Inflammatory macrophage (primary cell): ENCODE measurements at regions not wholly inside any gene's neighbourhood (a gene's known extent, or its start where the extent isn't known, plus 50 kb on each side); places are given as distances from the start of the nearest gene placed in this dataset.
"Not testable (repeated sequence)": the region's sequence is repeated elsewhere in the genome, so short reads cannot be mapped to it uniquely, and the experiment has no call there.

Experiments
- DNase-seq, 2 donors: peaks; one replicate each; pipeline ENCODE4 v3.0.0-alpha.2; 2020 to 2022

DNA sequence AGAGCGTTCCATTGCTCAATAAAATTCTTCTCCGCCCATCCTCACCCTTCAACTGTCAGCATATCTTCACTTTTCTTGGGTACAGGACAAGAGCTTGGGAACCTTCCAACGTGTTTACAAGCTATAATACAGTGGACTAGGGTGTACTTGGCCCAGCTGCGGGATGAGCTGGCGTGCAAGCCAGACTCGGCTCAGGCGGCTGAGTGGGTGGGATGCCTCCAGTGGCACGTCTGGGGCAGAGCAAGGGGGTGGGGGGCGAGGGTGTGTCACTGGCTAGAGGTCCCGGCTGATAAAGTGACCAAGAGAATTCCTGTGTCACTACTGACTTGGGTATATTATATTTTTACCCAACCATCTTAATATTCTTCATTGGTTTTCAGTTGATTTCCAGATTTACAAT lies 179.7 kb downstream of the EVA1A start:
- no peak for DNase-seq

DNA sequence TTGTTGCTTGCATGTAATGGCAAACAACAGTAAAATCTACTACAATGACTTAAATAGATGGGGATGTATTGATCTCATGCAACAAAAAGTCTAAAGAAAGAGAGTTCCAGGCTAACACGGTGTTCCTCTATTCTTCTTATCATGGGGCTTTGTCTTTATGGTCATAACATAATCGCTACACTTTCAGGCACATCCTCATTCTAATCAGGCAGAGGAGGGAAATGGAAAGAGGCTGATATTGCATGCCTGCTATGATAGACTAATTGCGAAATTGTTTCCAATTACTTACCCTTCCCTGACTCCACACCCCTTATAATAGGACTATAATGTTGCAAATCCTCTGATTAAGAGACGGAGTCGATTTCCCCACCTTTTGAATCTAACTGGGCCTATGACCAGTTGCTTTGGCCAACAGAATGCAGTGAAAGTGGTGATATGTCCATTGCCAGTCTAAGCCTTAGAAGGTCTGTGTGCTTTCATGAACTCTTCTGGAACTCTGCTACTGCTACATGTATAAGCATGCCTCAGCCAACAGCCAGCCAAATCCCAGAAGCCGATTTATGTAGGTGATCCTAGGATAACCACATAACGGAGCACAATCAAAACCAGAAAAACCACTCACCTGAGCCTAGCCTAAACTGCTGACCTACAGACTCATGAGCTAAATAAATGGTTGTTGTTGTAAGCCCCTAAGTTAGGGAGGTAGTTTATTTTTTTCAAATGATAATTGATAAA lies 180.3 kb upstream of the TACR1 start:
- DNase-seq = no peak

DNA sequence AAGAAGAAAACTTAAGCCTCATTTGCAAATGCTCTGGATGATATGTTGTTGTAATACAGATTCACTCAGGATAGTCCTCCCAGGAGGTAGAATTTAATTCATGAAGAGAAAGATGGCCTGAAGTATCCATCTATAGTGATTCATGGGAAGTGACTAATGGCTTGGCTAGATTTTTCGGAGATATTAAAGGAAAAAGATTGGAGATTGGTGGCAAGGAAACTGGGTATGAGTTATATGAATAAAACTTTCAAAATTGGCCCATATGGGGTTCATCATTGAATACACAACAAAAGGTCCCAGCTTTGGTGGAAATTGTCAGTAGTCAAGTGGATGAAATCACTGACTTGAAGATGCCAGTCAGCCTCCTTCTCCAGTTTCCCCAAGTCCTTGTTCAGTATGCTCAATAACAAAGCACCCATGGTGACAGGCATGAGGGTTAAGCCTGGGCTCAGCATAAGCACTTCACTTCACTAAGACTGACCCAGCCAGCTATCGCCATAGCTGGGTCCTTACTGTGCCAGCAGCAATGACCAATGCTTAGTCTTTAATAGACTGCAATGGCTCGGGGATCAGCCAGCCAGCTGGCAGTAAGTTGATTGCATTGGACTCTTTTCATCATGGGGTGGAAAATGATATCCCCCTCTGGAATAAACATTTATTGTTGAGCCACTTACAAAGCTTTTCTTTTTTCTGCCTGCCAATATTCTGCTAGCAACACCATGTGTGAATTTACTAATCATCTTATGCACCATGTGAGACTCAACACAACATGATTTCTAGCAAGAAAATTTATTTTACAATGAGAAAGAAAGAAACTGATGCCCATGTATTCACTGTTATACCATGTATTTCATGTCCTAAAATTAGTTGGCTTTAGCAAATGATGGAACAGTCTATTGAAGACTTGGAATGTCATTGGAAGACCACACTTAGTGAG lies 176.6 kb upstream of the TACR1 start:
- DNase-seq = no peak

DNA sequence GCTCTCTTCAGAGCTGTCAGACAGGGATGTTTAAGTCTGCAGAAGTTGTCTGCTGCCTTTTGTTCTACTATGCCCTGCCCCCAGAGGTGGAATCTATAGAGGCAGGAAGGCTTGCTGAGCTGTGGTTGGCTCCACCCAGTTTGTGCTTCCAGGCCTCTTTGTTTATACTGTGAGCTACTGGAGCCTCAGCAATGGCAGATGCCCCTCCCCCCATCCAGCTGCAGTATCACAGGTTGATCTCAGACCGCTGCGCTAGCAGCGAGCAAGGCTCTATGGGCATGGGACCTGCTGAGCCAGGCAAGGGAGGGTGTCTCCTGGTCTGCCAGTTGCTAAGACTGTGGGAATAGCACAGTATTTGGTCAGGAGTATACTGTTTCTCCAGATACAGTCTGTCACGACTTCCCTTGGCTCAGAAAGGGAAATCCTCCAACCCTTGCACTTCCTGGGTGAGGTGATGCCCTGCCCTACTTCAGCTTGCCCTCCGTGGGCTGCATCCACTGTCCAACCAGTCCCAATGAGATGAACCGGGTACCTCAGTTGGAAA lies 175.2 kb upstream of the TACR1 start:
- DNase-seq = not testable (repeated sequence)

DNA sequence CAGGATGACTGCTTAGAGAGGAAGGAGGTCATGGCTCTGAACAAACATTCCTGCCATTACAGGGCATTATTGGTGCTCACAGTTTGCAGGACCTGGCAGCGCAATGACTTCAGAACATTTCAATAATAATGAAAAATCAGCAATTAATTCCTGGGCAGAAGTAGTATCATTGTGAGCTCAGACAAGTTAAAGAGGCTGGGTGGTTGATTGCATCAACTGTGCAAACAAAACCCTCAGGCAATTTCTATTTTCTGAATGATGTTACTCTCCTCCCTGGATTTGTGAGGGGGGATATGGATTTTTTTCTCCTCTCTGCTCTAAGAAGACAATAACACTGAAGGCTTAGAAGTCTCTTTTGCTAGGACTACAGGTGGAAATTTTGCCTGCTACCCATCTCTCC lies 168.1 kb upstream of the TACR1 start:
- DNase-seq = no peak

DNA sequence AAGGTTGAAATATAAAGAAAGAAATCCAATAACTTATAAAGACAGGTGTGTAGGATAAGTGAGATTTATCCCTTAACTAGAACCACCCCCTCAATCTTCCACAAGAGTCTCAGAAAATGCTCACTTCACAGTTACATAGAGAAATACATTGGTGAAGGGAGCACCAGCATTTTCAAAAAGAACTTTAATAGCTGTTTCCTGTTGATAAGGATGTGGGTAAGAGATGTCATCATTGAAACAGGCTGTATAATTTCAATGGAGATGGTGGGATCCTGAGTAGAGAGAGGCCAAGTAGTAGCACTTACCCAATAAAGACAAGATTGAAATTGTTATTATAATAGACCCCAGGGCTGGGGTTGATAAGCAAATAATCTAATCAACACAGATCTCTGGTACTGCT lies 162.2 kb upstream of the TACR1 start:
- DNase-seq = no peak

DNA sequence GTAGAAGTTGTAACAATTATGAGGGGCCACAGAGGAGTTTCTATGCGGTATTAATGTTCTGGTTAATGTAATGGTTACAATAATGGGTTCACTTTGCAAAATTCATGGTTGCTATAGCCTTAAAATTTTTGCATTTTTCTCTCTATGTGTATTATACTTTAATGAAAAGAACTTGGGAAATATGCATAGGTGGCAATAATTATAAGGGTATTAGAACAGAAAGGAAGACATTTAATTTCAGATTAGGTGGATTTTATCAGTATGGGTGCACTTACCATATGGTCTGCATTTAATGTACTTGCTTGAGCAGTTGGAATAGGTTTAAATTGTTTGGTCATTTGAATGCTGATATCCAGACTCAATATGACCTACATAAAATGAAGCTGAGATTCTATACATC lies 161.6 kb upstream of the TACR1 start:
- no peak for DNase-seq

DNA sequence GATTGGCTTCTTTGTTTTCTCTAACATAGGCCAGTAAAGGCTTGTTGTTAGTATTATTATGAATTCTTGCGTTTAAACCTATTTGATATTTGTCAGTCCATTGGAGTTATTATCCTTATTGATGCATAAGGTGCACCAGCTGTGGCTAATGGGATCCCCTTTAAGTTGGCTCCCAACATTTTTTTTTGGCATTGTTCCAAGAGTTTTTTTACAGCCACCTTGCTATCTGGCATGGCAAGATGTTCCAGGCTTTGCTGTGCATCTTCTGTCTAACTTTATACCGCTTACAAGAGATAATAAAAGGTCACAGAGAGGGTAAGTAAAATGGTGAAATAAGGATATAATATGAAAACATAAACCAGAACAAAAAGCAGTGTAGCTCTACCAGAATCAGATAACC lies 157.5 kb upstream of the TACR1 start:
- no peak for DNase-seq

DNA sequence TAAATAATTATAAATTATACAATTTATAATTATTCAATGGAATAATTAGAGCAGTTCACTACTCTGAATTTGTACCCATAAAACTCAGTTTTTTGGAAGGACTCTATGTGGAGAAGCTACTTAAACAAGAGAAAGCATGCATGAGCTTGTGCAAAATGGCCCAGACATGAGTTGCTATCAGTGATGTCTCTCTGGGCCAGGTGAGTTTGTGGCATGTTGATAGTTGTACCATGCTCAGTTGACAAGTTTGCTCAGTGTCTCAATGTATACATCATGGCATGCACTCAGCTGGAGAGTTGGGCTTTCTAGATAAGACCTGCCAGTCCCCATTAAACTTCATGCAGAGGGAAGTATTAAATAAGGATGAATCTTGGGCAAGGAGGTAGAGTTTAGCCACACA lies 153.8 kb upstream of the TACR1 start:
- DNase-seq = no peak

DNA sequence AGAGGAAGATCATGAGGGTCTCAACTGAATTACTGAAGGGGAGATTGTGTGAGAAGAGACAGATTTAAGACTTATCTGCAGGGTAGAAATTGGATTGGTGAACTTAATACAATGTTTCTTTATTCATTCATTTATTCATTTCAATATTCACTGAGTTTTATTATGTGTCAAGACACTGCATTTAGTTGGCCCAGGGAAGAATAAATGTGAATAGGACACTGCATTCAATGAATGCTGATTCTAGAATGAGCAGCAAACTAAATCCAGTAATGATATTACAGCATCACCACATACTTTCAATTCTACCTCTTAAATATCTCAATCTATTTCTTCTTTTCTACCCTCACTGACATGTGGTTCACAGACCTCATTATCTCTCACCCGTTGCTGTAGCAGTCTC lies 149.0 kb upstream of the TACR1 start:
- DNase-seq = no peak

DNA sequence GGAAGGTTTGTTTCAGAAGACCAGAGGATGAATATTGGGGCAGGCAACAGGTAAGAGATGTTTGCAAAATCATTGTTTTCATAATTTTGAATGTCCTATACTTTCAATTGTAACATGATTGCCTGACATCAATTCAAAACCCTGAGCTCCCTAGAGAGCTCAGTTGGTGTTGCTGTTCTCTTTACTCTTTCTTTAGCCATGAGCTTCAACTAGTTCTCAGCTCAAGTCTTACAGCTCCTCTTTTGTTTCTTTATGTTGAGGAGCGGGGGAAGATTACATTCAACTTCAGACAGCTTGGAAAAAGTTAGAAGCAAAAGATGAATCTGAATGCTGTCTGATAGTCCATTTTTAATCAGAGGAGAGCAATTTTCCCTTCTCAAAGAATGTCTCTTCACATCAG lies 144.8 kb upstream of the TACR1 start:
- DNase-seq = no peak

DNA sequence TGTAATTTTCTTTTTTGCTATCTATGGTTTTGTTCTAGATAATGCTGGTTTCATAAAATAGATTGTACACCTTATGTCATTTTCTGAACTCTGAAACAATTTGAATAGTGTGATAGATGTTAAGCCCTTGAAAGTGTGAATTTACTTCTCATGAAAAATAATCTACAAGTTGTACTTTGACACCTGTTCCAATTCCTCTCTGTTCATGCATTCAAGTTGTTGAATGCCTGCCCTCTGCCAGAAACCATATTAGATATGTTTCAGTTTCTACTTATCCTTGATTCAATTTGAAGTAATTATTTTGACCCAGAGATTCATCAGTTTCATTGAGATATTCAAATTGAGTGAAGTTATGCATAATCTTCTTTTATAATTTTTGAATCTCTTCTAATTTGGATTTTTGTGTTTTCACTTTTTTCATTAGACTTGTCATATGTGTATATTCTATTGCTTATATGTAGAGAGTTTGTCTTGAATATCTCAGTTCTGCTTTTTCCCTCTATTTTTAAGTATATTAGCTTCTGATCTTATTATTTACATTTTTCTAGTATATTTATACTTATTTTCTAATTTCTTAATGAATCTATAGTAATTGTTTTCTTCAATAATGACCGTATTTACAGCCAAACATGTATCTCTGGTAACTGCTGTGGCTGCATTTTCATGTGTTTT lies 143.3 kb upstream of the TACR1 start:
- no peak for DNase-seq

DNA sequence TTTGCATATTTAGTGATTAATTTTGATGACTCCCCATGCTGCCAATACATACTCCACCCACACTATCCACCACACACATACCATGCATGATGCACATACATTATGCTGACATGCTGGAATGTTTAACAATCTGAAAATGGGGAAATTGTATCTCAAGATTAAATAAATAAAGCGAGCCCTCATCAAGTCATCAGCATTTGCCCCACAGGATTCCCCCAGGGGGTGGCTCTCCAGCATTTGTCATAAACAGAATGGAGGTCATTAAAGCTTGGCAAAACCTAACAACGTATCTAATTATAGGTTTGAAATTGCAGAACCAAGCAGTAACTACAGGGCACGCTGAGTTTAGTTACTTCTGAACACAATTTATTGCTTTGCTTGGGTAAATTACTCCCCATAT lies 141.2 kb upstream of the TACR1 start:
- no peak for DNase-seq

DNA sequence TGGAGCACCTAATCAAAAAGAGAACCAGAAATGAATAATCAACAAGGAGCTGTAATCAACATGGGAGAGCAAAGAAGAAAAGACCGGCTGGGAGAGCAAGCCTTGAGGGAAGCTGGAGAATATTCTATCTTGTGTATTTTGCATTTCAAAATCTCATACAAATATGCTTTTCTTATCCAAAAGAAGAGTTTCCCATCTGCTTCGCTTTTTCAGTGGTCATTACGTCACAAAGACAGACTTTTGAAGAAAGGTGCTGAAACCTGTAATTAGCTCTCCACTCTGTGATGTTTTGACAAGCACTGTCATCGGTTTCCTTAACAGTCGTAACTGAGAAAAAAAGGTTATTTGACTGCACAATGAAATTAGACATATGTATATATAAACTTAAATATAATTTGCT lies 139.1 kb upstream of the TACR1 start:
- no peak for DNase-seq

DNA sequence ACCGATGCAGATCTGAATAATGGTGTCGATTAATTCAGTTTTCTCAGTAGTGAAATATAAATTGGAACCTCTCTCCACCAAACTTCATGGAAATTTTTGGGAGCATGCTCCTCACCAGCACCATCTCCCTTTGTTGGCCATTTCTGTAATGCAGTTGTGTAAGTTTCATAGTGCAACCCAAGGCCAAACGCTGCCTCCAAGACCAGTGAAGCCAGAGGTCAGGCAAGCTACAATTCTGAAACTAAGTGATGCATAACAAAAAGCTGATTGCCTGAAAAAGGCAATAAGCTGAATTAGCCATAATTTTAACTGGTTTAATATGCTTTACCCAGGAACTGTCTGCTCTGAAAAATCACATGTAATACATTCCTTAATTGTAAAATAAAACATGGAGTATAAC lies 138.3 kb upstream of the TACR1 start:
- DNase-seq = no peak

DNA sequence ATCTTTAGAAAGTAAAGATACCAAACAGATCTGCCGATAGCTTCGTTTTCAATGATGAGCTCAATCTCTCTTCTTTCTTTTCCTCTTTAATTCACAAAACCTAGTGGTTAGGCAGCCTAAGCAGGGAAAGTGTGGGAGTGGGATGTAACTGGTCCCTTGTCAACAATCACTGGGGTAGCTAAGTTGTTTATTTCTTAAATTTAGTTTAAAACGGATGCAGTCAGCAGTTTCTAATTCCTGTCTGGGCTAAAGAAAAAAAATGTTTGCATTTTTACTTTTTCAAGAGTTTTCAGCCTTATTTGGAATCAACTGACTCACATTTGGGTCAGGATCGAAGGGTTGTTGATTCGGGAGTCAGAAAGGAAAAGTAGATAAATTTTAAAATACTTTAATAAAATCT lies 137.7 kb upstream of the TACR1 start:
- no peak for DNase-seq

DNA sequence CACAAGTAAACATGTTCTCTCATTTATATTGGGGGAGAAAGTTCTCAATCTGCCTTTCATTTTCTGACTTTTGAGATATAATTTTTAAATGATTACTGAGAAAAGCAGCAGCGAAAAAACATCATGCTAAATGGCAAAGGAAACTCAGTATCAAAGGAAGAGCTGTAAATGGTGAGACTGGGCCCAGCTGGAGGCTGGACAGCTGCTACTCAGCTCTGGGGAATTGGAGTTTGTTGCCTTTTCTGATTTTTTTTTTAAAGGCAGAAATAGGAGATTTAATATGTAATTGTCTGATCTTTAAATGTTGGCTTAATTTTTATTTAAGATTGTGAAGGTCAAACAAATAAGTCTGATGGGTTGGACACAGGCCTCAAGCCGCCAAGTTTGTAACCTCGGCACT lies 137.1 kb upstream of the TACR1 start:
- DNase-seq = no peak

DNA sequence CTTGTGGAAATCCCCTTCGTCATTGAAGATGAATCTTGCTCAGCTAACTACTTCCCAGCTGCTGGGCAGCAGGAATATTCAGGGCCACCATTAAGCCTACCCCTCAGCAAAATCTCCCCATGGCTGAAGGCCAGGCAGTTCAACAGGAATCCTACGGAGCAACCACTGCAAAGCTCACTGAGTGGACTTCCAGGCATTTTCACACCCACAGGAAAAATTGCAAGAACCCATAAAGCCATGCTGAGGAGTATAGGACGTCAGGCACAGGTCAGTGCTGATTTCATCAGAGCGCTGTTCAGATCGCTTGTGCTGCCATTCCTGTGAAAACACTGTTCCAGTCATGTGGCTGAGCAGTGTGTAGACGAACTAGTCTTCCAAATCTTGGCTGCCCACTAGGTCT lies 134.8 kb upstream of the TACR1 start:
- no peak for DNase-seq

DNA sequence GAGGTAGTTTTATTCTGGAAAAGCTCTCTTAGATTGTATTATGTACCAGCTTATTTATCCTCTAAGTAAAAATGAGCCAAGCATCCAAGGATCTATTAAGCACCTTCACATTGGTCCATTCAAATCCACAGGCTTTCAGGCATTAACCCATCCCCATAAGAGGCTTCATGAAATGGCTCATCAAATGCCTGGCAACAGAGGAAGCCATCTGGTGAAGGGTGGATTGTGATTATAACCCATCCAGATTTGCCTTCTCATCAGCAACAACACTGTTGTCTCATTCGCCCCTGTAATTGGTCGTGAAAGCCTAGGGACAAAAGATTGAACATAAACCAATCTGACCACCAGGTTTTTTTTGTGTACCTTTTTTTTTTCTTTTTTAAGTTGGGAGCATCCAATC lies 134.3 kb upstream of the TACR1 start:
- no peak for DNase-seq

DNA sequence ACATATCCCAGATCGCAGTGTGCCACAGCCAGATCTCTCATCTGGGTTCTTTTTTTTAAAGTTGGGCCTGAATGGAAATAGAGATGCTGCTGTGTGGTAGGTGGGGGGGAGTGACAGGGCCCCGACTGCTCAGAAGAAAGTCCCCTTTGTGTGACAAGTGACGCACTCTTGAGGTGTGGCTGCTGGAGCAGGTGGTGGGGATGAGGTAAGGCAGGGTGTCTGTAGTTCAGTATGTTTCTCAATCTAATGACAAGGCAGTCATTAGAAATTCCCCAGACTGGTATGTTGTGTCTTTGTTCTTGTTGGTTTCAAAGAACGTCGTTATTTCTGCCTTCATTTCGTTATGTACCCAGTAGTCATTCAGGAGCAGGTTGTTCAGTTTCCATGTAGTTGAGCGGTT lies 128.8 kb upstream of the TACR1 start:
- DNase-seq = no peak

DNA sequence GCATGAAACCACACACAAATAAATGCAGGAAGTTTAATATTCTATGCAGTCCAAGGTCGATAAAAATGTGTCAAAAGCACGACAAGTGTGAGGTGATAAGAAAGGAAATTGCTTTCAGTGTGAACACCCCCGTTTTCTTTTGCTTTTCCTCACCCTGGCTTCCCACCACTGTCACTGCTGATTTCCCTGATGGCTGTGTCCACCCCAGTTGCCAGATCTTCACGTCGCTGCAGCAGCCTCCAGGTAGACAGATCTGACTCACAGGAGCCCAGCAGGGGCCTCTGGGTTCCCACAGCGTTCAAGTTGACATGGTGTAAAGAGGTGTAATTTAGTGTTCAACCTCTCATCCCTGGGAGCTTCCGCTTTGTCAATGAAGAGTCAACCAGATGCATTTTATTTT lies 128.0 kb upstream of the TACR1 start:
- DNase-seq = no peak

DNA sequence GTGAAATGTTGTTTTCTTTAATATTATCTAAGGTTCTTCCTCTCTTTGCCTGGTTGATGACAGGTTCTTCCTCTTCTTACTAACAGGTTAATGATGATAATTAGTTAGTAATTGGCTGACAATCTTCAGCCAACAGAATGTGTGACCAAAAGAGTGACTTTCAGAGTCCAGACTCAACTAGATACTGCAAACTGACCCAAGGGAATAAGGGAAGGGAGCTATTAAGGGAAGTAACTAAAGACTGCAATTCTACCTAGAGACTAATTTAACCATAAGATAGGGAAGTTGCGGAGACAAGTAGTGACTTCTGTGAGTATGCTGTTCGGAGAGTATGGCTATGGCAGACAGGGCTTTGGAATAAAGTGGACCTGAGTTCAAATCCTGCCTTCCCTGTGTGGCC lies 127.3 kb upstream of the TACR1 start:
- peak in 1 of 2 donors; percentile 13 for DNase-seq

DNA sequence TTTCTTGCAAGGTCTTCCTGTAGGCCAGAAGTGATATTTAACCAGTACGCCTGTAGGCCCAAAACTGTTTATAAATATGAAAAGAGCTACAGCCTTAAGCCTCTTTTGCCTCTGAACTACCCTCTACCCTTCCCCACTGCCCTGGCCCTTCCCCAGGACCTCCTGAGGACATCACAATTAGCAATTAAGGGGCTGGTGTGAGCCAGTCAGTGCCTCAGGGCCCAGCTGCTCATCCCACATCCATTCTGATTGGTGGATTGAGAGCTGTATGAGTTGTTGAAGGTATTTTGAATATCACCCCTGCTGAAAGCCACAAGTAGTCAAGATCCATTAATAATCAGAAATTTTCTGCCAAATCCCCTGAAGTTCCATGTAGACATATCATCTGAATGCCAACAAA lies 126.3 kb upstream of the TACR1 start:
- no peak for DNase-seq
